Smooth muscle cell (in vitro differentiated cells): ENCODE measurements at regions not wholly inside any gene's neighbourhood (a gene's known extent, or its start where the extent isn't known, plus 50 kb on each side); places are given as distances from the start of the nearest gene placed in this dataset.

ENCODE experiments used
- DNase-seq: peaks from one replicate; lab custom pipeline; 2025; ENCODE audit not compliant: unreplicated experiment; lab: John Stamatoyannopoulos, UW
- H2AFZ ChIP-seq: fragments of 200-600 bp; sonication (generic); 2 replicates; pipeline ENCODE4 v1.6.0; 2016; ENCODE audit warnings: antibody characterized with exemption, low read depth, mild to moderate bottlenecking
- H3F3A ChIP-seq: fragments of 200-600 bp; sonication (generic); 2 replicates; pipeline ENCODE4 v1.6.0; 2017; ENCODE audit warnings: antibody characterized with exemption, low read depth
- H3K27ac ChIP-seq: fragments of 200-600 bp; sonication (generic); 2 replicates; pipeline ENCODE4 v1.5.1; 2016; ENCODE audit warnings: low read depth, mild to moderate bottlenecking
- H3K27me3 ChIP-seq: fragments of 200-600 bp; sonication (generic); 2 replicates; pipeline ENCODE4 v1.6.1; 2016; ENCODE audit warnings: low read depth, mild to moderate bottlenecking
- H3K36me3 ChIP-seq: fragments of 200-600 bp; sonication (generic); 2 replicates; pipeline ENCODE4 v1.5.1; 2016; ENCODE audit warnings: low read depth
- H3K4me1 ChIP-seq: fragments of 200-600 bp; sonication (generic); 2 replicates; pipeline ENCODE4 v1.5.1; 2016; ENCODE audit warnings: low read depth
- H3K4me2 ChIP-seq: fragments of 200-600 bp; sonication (generic); 2 replicates; pipeline ENCODE4 v1.6.0; 2016; ENCODE audit warnings: mild to moderate bottlenecking
- H3K4me3 ChIP-seq: fragments of 200-600 bp; sonication (generic); 2 replicates; pipeline ENCODE4 v1.5.1; 2016; ENCODE audit warnings: mild to moderate bottlenecking
- H3K79me2 ChIP-seq: fragments of 200-600 bp; sonication (generic); 2 replicates; pipeline ENCODE4 v1.6.0; 2016; ENCODE audit warnings: low read depth, mild to moderate bottlenecking
- H3K9ac ChIP-seq: fragments of 200-600 bp; sonication (generic); 2 replicates; pipeline ENCODE4 v1.6.0; 2016; ENCODE audit warnings: low read depth
- H3K9me3 ChIP-seq: fragments of 200-600 bp; sonication (generic); replicated peaks from 2 replicates; pipeline ENCODE4 v1.5.1; 2016; ENCODE audit warnings: low read depth
- H4K20me1 ChIP-seq: fragments of 200-600 bp; sonication (generic); 2 replicates; pipeline ENCODE4 v1.6.0; 2016; ENCODE audit warnings: low read depth
- WGBS: methylation state at CpG from one replicate; pipeline ENCODE4 v1.1.7; 2016; ENCODE audit warnings: low lambda C conversion rate; 5-methylcytosine and 5-hydroxymethylcytosine counted together
- TF ChIP-seq, protein P1 (sequence below): fragments of 200-600 bp; sonication (generic); IDR thresholded peaks from 2 replicates; pipeline ENCODE4 v1.5.1; 2017; ENCODE audit warnings: borderline replicate concordance, mild to moderate bottlenecking, antibody characterized with exemption; ENCODE audit not compliant: insufficient read depth, poor library complexity, severe bottlenecking

DNA sequence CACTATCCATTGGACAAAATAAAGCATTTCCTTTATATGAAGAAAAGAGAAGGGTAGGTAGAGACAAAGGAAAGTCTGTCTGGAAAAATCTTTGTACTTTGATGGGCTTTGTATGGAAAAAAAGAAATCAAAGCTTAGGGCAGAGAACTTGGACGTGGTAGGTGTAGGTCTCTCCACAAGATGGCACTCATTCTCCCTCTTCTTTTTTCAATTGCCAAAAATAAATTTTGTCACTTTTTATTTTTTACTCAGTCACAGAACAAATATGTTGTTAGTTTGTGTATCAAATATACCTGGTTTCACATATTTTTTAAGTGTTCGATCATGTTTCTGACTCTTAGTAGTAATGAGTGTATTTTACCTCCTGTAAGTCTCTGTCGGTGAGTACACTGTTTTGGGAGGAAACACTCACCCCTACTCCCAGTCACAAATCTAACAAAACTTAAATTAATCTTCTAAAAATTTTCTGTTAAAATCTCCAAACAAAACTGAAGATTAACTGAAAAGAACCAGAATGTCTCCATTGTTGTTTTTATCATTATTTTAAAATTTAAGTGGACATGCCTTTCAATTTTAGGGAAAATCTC is 415.8 kb upstream of the GOLIM4 start:
- no peaks in the 10 kb centered on the region for H3K9me3 ChIP-seq
- H2AFZ ChIP-seq: no peak overlapping the region
- no peak overlapping the region for H3K4me3 ChIP-seq
- TF ChIP-seq, protein P1, sequence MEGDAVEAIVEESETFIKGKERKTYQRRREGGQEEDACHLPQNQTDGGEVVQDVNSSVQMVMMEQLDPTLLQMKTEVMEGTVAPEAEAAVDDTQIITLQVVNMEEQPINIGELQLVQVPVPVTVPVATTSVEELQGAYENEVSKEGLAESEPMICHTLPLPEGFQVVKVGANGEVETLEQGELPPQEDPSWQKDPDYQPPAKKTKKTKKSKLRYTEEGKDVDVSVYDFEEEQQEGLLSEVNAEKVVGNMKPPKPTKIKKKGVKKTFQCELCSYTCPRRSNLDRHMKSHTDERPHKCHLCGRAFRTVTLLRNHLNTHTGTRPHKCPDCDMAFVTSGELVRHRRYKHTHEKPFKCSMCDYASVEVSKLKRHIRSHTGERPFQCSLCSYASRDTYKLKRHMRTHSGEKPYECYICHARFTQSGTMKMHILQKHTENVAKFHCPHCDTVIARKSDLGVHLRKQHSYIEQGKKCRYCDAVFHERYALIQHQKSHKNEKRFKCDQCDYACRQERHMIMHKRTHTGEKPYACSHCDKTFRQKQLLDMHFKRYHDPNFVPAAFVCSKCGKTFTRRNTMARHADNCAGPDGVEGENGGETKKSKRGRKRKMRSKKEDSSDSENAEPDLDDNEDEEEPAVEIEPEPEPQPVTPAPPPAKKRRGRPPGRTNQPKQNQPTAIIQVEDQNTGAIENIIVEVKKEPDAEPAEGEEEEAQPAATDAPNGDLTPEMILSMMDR: peak; percentile 54
- H3K36me3 ChIP-seq: no peaks in the 10 kb centered on the region
- no peaks in the 10 kb centered on the region for H3K27me3 ChIP-seq
- H3K9ac ChIP-seq: no peak overlapping the region
- no peak overlapping the region for H3K4me2 ChIP-seq
- H3F3A ChIP-seq: no peaks in the 10 kb centered on the region
- no peak for DNase-seq
- no peak overlapping the region for H3K27ac ChIP-seq
- H4K20me1 ChIP-seq: no peaks in the 10 kb centered on the region
- peaks cover 13% of the 10 kb centered on the region for H3K4me1 ChIP-seq
- WGBS: 53% methylated on average over 3 of the region's 3 CpGs
- H3K79me2 ChIP-seq: no peaks in the 10 kb centered on the region

DNA sequence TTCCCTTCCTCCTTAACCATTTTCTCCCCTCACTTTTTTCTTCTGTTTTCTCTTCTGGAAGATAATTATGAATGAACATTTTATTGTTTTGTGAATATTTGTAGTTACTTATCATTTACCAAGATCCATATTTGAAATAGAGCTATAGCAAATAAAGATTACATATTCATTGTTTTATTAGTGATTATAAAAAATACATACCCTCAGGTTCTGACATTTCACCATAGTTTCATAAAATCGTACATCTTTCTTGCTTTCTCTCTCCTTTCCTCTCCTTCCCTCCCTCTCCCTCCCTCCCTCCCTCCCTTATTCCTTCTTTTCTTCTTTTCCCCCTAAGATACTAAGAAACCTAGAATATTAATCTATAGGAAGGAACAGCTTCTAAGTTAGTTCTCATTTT is 410.9 kb upstream of the GOLIM4 start:
- Histone ChIP-seq H3K4me1 (no peaks in the 10 kb centered on the region), H3F3A (no peaks in the 10 kb centered on the region), H4K20me1 (no peaks in the 10 kb centered on the region), H2AFZ (no peak overlapping the region), H3K9ac (no peak overlapping the region), H3K79me2 (no peaks in the 10 kb centered on the region), H3K27ac (no peak overlapping the region), H3K9me3 (no peaks in the 10 kb centered on the region), H3K27me3 (no peaks in the 10 kb centered on the region), H3K4me3 (no peak overlapping the region), H3K4me2 (no peak overlapping the region), H3K36me3 (no peaks in the 10 kb centered on the region)
- TF ChIP-seq, protein P1: no peak
- WGBS: 88% methylated on average over 1 of the region's 1 CpG
- no peak for DNase-seq

DNA sequence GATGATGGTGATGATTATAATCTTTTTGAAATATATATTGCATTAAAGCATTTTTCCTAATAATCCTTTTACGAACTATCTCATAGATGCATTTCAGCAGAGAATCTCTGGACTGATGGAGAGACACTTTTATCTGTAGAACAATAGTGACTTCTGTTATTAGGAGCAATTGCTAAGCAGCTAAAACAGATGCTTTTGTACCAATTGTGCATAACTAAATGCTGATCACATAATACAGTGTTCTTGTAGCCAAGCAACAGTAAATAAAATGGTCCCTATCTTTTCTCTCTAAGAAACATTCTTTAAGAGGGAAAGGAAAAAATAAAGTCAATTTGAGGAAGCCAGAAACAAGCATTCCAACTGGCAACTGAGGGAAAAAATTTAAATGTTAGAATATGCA is 405.8 kb upstream of the GOLIM4 start:
- H3K36me3 ChIP-seq: no peaks in the 10 kb centered on the region
- no peaks in the 10 kb centered on the region for H3K4me1 ChIP-seq
- H3K9me3 ChIP-seq: no peaks in the 10 kb centered on the region
- no peaks in the 10 kb centered on the region for H3K79me2 ChIP-seq
- H4K20me1 ChIP-seq: no peaks in the 10 kb centered on the region
- H3K4me2 ChIP-seq: no peak overlapping the region
- H3F3A ChIP-seq: no peaks in the 10 kb centered on the region
- TF ChIP-seq, protein P1: no peak
- no peak overlapping the region for H3K9ac ChIP-seq
- 90% methylated on average over 1 of the region's 1 CpG for WGBS
- H3K27me3 ChIP-seq: no peaks in the 10 kb centered on the region
- no peak overlapping the region for H2AFZ ChIP-seq
- H3K27ac ChIP-seq: no peak overlapping the region
- DNase-seq: no peak
- H3K4me3 ChIP-seq: no peak overlapping the region

DNA sequence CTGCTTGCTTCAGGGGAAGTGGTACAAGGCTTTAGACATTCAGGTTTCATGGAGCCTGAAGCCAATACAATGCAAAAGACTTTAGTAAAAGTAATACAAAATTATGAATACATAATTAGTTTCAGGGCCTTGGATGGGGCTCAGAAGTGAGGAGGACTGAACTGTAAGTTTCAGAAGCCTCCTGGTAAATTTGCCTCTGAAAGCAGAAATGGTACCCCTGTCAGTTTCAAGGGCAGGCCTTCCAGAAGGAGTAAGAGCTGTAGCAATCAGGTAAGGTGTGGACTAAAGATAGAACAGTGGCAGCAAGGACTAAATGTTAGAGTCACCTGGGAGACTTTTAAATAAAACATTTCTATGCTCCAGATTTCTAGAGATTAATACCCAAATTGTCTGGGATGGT is 402.5 kb upstream of the GOLIM4 start:
- Histone ChIP-seq H4K20me1 (no peaks in the 10 kb centered on the region), H3K9ac (no peak overlapping the region), H3K36me3 (no peaks in the 10 kb centered on the region), H2AFZ (no peak overlapping the region), H3K4me3 (no peak overlapping the region), H3K27ac (no peak overlapping the region), H3K4me2 (no peak overlapping the region), H3K27me3 (no peaks in the 10 kb centered on the region), H3K9me3 (no peaks in the 10 kb centered on the region), H3K79me2 (no peaks in the 10 kb centered on the region), H3F3A (no peaks in the 10 kb centered on the region), H3K4me1 (no peaks in the 10 kb centered on the region)
- TF ChIP-seq, protein P1: no peak
- DNase-seq: no peak
